MV-4-11 (cell line): ENCODE measurements at regions not wholly inside any gene's neighbourhood (a gene's known extent, or its start where the extent isn't known, plus 50 kb on each side); places are given as distances from the start of the nearest gene placed in this dataset.

Experiments
- DNase-seq: peaks from one replicate; lab custom pipeline; 2025; lab: John Stamatoyannopoulos, UW

DNA sequence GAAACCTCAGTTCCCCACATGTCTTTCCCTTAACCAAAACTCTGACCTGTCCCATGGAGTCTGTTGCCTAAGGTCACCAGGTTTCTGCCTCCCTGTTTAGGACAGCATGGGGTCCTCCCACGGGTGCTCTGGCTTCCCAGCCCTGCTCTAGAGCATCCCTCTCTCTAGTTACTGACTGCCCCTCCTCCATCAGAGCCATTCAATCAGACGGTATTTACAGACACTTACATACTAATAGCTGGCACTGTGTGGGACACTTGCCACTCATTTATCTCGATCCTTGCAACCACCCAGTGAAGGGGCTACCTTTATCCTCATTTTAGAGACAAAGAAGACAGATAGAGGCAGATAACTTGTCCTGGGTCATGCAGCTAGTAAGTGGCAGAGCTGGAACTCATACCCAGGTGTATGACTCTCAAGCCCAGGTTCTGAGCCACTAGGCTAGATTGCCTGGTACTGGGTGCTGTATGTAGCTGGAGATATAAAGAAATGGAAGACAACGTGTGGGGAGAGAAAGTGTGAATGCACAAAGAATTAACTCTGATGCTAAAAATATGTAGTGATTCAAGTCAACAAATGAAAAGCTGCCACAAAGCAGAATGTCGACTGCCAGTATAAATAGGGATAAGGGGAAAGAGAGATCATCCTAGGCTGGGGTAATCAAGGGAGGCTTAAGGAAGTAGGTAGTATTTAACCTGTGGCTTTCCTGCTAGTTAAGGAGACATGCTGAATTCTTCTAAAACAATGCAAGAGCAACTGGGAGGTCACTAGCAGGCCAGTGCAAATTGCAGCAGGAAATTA, 52.5 kb upstream of the PDE8B start:
- no peak for DNase-seq

GRCh38 chr5:77156379-77156778, 54.1 kb upstream of the PDE8B start:
- no peak for DNase-seq

DNA sequence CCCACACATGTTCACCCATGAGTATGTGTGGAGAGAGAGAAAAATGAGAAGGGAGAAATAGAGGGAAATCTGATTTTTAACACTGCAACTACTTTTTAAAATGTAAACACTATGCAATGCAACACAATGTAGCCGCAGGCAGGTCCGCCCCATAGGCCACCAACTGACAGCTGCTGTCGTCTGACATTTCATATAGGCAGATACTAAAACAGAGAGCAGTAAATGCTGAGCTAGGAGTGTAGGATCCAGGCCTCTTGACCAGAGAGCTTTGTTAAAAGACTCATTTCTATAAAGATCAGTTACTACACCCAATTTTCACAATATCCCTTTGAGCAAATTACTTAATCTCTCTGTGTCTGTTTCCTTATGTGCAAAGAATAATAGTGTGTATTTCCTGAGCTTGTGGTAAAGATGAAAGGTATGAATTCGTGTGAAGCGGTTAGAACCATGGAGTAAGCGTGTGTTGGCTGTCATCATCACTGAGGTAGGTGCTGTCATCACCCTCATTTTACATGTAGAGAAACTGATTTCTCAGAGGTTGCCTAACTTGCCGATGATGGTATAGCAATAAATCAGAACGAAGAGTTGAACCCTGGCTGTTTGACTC, 55.2 kb upstream of the PDE8B start:
- DNase-seq, result no peak

DNA sequence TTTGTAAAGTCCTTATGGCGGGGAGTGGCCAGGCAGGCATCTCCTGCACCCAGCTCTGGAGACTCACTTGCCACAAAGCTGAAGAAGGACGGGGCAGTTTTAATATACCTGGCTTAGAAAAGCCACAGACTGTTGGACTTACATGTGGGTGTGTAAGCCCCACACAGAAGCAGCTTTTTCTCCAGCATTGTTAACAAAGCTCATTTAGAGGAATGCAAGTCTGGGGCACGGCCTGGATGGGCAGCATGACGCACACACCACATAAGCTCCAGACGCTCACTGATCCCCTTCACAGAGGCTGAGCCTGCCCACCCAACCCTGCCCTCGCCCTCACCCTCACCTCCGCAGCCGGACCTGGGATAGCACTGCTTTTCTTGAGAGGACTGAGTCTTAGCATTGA, 58.0 kb upstream of the PDE8B start:
- no peak for DNase-seq

GRCh38 chr5:77151501-77151900, 59.0 kb upstream of the PDE8B start:
- DNase-seq, result no peak

DNA sequence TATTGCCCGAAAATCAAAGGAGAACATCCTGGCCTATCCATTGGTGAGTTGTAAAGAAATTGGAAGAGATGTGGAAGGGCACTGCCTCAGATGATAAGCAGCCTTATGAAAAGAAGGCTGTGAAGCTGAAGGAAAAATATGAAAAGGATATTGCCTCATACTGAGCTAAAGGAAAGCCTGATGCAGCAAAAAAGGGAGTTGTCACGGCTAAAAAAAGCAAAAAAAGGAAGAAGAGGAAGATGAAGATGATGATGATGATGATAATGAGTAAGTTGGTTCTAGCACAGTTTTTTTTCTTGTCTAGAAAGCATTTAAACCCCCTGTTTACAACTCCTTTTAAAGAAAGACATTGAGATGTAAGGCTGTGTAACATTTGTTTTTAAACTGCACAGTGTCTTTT, 59.8 kb upstream of the ZBED3 start:
- peak; percentile 44 for DNase-seq

DNA sequence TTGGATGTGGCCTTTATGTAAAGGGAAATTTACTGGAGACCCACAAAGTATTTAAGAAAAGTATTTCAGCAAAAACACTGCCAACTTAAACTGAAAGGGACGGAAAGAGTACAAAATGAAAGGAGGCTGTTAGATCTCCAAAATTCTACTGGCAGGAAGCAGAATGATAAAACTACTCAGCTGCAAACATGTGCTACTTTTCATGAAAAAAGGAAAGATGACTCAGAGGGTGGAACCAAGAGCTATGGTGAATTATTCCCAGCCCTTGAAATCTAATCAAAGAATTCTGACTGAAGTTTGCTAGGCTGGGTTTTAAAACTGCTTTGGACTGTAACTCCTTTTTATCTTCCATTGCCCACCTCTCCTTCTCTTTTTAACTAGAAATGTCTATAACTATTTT, 58.6 kb upstream of the ZBED3 start:
- DNase-seq, result no peak

- DNase-seq, result no peak
Observed at GRCh38 chr5:77144837-77145139, 57.7 kb upstream of the ZBED3 start.

DNA sequence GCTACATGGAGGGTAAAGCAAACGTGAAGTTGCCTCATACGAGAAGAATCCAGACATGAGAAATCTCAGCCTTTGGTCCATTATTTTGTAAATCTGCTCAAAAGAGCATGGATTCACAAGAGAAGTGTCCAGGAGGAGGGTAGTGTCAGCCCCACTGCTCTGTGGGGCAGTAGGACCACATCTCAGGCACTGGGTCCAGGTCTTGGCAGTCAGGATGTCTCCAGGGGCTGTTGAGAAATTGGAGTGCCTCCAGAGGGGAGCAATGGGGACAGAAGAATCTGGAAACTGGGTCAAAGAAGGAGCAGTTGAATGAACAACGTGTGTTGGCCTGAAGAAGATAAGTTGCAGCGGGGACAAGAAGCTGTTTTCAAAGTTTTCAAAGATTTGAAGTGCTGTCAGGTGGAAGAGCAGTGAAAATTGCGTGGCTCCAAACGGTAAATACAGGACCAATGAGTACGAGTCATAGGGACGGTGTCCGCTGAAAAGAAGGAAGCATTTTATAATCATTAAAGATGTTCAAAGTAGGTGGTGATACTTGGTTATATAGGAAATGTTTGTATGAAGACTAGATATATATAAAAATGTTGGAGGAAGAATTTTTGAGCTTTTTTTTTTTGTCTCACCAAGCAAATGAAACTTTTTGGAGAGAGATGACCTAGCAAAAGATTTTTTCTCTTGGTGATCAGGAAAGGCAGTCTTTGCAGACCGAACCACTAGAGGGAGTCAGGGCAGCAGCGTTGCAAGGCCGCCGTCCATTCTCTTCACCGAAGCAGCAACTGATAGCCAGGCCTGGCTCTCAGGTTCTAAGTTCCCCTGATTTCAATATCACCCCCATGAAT, 57.1 kb upstream of the ZBED3 start:
- DNase-seq, result peak; percentile 47

DNA sequence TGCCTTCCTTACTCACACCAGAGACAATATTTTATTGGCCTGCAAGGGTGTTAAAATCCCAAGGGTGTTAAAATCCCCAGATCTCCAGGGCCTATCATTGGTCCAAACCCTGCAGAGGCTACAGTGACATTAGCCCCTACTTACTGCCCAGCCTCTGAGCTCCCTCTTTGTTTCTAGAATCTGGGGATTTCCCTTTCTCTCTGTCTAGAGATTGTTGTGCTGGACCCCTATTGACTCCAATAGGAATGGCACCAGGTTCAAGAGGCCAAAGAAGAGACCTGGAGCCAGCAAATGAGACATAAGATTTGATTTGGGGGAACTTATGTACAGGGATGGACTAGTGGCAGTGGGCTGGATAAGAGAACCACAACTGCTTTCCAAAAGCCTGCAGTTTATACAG, 53.3 kb upstream of the ZBED3 start:
- DNase-seq, result no peak

- no peak for DNase-seq
Observed at GRCh38 chr5:77139001-77139400, 51.9 kb upstream of the ZBED3 start.
